ENCODE measurements at regions not wholly inside any gene's neighbourhood (a gene's known extent, or its start where the extent isn't known, plus 50 kb on each side); places are given as distances from the start of the nearest gene placed in this dataset.
A peak's percentile ranks its signal among the peaks of the same experiment; 100 is the strongest.

DNA sequence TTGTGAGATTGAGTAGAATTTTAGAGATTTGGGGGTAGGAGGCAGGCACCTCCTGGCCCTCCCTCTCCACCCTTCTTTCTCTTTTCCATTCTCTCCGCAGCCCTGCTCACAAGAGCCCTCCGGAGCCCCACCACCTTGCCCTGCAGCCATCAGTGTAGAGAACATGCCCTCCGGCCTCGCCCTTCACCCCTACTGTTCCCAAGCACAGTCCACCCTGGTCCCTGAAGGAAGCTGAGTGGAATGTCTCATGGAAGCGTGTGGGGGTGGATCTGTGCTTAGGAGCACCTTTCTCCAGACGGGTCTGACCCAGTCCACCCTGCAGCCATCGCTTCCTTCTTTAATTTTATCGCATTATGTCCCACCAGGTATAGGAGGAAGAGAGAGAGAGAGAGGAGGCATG is 267.1 kb downstream of the NSG2 start:
- no peak for DNase-seq

DNA sequence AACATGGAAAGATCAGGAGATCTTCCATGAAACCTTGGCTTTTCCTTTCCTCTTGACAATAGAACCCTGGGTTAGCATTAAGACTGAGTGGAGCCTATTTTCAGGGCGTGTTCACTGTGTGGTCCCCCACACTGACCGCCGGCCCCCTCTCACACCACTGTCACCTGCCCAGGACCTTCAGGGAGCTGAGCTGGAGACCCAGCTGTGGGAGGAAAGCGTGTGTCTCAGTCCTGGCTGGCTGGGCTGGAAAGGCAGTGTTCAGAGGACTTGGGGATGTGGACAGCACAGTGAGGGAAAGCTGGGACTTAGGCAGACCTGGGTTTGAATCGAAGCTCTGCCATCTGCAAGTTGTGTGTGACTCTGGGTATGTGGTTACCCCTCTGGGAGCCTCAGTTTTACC is 268.1 kb downstream of the NSG2 start:
- DNase-seq, result no peak

DNA sequence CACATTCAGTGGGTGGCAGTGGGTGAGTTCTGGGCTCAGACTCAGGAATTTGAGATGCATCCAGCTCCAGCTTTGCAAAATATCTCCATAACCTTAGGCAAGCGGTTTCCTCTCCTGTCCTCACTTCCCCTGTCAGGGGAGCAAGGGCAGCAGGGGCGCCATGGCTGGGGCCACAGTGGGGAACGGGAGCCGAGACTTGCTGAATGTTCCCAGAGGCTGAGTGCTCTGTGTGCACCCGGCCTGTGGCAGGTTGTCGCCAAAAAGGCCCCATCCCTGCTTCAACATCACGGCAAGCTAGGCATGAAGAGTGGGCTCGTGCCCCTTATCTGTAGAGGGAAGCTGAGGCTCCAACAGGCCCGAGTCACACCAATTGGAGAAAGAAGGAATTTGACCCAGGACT is 268.8 kb downstream of the NSG2 start:
- DNase-seq, result no peak

DNA sequence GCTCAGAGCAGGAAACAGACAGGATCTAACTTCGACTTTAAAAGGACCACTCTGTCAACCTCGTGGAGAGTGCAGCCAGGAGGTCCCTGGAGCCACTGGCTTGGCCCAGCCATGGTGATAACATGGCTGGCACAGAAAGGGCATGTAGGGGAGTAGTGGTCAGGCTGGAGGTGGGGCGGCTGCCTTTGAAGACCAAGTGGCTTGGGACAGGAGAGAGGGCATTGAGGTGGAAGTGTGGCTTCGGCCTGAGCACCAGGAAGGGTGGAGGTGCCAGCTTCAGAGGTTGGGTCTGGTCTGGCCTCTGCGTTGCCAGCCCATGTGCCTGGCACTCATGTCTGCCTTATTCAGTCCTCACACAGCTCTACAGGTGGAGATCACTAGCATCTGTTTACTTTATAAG is 270.0 kb downstream of the NSG2 start:
- DNase-seq, result no peak

DNA sequence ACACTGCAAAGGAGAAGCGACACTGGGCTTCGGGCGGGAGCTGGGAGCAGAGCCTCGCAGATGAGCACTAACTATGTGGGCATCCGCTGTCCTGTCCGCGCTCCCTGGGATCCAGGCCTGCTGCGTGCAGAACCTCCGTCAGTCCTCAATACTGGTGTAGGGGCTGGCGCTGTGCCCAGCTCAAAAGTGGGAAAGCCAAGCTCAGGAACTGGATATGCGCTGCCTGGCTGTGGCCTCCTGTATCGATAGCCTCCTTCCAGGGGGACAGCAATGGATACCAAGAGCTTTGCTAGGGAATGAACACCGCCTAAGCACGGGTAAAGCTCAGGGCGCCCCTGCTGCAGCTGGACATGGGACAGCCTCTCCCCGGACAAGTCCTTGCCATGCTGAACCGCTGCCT is 270.4 kb downstream of the NSG2 start:
- no peak for DNase-seq

DNA sequence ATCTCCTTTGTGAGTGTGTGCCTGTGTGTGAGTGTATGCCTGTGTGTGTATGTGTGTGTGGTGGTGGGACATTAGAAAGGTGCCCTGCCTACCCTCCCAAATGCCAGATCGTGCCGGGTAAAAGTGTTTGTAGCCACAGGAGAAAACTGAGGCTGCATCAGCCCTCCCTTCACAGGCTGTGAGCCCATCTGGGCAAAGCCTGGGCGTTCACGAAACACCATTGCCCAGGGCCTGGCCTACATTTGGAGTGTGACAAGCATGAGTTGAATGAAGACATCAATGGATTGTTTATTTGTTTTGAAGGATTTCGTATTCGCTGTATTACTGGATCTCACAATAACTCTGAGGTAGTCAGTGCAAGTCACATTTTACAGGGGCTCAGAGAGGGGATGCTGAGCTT is 270.8 kb downstream of the NSG2 start:
- DNase-seq, result no peak

DNA sequence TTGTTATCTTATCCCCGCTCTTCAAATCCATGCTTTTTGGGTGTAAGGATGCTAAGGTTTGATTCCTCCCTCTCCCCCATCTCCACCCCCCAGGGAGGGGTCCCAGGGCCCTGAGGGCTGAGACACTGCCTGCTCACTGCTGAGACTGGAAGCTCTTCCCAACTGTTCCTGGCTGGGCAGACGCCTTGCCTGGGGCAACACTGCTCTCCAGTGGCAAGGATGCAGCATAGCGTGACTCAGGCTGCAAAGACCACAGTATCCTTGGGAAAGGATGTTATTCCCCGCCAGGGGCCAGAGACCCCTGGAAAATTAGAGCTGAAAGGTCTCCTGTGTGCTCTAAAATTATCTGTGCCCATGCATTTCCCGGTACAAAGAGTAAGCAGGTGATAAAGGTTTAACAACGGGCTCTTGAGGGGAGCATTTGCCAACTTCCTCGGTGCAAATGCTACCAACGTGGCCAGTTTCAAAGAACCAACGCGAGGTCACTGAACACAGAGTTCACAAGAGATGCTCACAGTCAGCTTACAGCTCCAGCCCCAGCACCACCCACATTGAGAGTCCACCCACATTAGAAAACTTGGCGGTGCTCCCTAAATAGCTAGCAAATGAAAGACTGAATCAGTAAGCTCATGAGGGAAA is 271.9 kb downstream of the NSG2 start:
- no peak for DNase-seq

DNA sequence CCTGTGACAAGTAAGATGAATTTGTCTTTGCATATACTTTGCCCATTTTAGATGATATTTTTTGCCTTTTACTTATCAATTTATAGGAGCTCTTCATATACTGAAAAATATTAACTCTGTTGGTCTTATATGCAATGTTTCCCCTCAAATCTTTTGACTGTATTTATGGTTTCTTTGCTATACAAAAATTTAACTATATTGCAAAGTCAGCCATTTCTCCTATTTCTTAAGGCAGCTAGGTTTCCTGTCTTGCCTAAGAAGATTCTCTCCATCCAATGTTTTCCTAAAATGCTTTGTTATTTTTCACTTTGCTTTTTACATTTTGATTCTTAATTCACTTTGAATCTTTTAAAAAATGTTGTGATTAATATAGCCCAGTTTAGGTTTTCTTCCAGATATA is 273.1 kb downstream of the NSG2 start:
- no peak for DNase-seq

DNA sequence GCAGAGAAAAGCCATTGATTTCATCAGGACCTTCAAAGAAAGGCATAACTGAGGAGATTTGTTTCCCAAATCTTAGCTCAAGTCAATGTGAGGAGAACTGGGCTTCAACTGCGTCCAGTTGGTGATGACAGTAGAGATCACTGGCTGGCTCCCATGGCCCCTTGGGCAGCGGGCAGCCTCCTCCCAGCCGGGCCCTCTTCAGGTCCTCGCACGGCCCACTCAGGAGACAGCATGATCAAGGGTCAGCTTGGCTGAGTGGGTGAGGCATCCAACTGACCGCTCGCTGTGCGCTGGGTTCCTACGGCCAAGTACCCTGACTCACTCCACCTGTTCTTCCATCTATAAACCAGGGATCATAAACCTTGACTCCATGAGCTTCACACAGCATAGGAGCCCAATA is 274.0 kb downstream of the NSG2 start:
- no peak for DNase-seq

DNA sequence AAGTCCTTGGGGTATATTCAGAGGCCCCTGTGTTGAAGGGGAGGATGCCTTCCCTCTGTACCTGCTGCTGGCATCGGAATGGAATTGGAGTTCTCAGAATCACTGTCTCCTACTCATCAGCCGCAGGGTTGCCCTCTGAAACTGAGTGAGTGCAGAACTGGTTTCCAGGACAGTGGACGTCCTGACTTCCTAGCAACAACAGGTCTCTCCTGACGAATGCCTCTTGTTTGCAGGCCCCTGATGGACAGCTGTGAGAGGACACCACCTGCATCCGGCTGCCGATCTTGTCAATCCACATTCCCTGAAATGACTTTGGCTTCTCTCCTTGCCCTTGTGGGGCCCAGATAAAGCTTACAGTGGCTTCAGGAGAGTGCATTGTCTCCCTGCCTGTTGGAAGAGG is 274.5 kb downstream of the NSG2 start:
- DNase-seq, result no peak

DNA sequence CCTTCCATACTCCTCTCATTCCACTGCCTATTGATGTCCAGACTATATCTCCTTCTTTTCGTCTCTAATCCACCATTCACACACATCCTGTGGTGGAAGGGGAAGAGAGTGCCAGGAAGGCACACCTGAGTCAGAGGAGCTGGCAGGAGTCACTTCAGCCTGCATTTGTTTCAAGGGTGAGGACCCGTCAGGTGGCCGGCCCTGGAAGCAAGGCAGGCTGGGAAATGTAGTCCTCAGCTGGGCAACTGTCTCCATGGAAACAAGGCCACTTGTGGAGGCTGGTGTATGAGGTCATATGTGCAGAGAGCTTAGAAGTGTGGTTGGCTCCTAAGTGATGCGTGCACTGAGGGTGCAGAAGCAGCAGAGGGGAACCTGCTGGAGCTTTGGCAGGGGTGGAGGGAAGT is 278.4 kb downstream of the NSG2 start:
- DNase-seq, result peak; percentile 31

DNA sequence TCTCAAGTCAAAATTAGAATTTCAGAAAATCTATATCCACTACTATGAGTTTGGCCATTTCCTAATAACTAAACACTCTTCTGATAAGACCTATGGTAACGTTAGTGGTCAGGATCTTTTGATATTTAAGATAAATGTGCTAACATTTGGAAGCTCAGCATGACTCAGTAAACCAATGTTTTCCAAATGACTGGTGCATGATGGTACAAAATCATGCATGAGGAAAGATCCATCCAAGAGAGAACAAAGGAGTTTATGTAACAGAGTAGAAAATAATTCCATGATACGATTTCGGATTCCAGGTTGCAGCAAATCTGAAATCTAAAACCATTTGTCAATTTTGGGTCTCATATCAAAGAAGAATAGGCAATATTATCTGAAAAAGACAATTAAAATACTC is 279.2 kb downstream of the NSG2 start:
- no peak for DNase-seq

DNA sequence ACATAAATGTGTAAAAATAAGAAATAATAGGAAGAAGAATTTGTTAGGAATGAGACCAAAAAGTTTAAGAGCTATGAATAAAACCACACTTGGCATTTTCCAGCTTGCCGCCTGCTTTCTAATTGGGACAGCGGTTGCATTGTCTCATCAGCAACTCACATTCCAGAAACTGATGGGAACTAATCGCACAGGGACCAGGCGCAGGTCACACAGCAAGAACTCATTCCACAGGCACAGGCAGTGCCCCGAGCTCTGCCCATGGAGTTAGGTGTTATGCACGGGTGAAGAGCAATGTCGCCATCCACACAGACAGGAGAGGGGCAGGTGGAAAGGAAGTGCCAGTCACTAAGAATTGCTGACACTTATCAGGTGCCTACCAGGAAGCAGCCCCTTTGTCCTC is 279.9 kb downstream of the NSG2 start:
- DNase-seq, result no peak

DNA sequence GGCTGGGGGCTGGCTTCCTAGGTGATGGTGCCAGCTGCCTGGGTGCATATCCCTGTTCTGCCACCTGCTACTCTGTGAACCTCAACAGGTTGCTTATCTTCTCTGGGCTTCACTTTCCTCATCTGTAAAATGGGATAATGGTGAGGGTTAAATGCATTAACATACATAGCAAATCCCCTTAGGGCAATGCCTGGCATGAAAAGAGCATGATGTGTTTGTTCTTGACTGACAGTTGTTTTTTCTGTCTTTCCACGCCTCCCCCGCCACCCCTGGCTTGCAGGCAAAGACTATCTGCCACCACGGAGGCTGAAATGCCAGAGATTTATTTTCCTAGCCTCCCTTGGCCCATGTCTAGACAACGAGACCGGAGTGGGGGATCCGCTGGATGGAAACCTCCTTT is 280.5 kb downstream of the NSG2 start:
- no peak for DNase-seq

DNA sequence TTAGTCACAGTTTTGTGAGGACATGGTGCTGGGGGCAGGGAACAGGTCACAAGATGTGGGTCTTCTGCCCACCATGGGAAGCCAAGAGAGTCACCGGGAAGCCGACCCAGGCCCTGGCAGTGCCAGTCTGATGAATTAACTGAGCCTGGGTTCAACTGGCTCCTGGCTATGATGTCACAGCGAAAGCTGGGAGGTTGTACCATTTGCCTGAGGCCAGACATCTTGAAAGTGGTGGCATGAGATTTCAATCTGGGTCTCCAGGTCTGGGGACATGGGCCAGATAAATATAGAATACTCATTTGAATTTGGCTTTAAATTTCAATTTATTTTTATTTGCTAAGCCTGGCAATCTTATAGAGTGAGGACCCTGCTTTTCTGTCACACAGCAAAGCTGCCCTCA is 280.9 kb downstream of the NSG2 start:
- DNase-seq, result no peak

DNA sequence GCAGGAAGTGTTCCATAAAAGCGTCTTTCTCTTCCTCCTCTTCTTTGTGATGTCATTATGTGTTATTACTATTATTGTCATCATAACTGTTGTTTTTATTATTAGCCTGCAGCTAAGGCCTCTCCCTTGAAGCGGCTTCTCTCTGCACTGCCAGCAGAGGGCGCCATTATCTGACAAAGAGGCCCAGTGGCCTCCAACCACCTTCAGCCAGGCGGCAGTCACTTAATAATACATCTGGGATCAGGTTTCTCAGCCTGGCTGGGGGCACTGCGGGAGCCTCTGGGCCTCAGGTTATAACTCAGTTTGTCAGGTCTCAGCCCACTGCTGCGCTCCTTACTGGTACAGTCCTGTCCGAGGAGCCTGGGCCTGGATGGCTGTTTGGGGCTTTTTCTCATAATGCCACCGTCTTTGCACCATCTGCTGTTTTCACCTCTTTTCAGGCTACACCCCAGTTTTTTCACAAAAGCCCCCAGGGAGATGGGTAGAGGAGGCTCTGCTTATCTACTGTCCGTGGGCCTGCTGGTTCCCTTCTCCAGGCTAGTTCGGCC is 281.9 kb downstream of the NSG2 start:
- DNase-seq, result peak; percentile 75

DNA sequence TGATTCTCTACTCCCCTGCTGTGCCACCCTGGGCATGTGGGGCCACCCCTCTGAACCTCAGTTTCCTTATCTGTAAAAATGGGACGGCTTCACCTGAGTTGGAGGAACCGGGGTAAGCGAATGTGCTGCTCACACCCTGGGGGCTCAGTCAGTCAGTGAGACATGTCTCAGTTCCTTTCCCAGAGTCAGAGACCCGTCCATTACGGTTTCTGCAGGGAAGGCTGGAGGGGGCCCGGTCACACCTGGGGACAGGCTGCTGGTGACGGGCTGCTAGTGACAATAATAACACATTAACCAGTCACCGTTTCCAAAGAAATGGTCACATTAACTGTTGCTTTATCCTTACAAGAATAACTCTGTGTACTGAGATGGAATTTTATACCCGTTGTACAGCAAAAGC is 282.4 kb downstream of the NSG2 start:
- no peak for DNase-seq

DNA sequence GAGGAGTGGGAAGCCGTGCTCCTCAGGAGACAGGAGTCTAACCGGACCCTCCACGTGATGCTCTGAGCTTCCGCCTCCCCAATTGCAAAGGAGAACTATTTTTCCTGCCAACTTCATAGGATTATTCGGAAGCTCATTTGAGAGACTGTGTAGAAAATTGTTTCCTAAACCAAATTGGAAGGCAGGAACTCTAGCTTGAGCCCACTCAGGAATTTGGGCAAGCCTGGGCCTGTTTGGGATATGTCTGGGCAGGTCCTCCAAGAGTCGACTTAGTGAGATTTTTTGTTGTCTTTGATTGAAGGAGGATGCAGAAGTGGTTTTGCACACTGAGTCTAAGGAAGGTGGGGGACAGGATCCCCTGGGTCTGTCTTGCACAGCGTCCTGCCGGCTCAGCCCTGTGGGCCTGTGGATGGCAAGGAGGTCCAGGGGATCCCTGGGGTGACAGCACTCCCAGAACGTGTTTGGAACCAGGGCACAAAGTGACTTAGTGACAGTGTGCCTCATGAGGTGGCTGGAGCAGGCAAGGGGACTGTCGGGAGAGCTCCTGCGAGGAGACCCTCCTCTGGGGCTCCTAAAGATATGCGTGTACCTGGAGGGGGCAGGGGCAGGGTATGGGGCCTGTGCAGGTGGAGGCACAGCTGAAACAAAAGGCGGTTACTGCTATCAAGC is 283.3 kb downstream of the NSG2 start:
- no peak for DNase-seq

DNA sequence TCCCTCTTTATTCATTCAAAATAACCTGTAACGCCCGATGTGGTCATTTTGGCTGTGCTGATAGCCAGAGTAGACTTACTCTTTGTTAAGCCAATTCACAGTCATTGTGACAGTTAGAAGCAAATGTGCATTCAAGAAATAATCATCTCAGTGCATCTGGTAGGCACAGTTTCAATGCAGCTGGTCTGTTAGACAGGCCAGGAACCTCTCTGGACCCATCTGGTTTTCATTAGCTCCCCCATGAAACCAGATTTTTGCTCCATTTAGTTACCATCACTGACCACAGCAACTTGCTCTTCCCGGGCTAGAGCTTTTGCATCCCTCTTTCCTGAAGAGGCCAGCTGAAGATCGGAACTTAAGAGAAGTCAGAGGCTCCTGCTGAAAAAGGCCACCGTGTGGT is 284.2 kb downstream of the NSG2 start:
- DNase-seq, result no peak

DNA sequence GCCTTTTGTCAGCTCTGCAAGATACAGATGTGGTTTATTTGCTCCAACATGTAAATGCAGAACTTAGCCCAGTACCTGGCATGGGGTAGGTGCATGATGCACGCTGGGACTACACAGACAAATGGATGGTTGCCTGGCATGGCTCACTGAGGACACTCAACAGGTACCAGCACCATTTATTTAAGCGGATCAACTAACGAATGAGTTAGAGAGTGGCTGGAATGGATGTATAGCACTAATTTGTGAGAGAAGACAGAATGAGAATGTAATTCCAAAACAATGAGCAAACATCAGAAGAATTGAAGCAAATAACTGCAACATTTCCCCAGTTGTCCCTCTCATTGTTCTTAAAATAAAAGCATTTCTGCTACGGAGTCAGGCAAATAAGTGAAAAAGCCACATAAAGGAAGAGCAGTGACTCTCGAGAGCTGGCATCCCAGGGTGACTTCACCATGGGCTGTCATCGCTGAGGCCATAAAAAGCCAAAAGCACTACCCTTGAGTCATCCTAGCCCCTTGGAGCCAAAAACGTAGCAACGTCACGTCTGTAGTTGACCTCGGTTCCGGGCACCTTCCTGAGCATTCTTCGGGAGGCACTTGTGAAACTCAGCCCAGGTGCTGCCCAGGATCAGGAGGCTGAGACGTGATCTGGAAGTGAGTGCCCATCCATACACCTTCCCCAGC is 290.3 kb downstream of the NSG2 start:
- no peak for DNase-seq

DNA sequence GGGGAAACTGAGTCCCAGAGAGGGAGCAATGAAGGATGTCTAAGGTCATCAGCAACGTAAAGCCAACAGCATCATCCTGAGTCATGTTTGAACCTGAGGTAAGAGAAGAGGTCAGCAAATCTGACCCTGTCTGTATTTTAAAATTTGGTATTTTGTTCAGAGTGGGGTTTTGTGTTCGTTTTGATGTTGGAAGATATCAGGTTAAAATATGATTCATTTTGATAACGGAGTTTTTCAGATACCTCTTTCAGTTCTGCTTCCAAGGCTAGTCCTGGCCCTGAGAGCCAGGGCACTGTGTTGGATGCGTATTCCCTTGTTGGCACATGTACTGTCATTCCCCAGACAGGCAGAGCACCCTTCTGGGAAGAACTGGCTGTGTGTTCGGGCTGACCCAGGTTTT is 291.0 kb downstream of the NSG2 start:
- no peak for DNase-seq

DNA sequence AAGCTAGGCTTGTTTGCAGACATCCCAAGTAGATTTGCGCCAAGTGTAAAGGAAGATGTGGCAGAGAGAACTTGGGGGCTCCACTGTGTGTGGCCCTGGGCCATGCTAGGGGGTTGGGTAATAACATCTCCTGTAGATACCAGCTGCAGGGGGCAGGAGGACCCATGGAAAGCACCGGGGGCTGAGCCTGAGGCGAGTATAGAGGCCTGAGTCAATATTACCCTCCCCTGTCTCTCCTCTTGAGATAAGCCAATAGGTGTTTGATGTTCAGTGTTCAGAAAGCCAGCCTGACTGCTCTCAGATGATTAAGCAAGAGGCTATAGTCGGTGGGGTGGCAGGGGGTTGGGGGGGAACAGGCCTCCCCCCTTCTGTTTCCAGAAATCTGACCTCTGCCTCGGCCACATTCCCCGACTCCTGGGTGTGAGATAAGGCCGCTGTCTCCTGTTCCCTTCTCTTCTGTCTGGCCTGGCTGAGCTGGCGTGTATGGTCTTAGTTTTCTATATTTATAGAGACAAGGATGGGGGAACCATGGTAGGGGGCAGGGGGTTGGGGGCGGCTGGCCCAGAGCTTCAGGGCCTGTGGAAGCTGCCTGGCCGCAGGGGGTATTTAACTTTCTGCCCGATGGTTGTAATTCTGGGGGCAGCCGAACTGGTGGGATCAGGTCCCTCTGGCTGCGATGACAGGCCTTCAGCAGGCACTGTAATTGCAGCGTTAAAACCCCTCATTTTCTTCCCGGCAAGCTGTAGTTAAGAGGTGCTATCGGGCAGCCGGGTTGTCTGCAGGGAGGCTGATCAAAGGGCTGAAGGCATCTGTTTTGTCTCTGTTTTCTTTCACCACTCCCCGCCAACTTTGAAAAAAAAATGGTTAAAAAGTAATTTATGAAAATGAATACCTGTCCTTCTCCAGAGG is 292.0 kb downstream of the NSG2 start:
- no peak for DNase-seq
